Natural killer cell (primary cell): ENCODE measurements at regions not wholly inside any gene's neighbourhood (a gene's known extent, or its start where the extent isn't known, plus 50 kb on each side); places are given as distances from the start of the nearest gene placed in this dataset.

Experiments
- ATAC-seq, 3 donors: fragments of 150-1000 bp in 2 of 3; fragments of 200-7000 bp in 1 of 3; cut with Tn5 transposase; 1 replicate in 1 of 3; 2 replicates in 2 of 3; pipeline ENCODE4 v1.10.0; 2021; ENCODE audit warnings: mild to moderate bottlenecking in 2 of 3, moderate library complexity in 2 of 3
- DNase-seq, 2 donors: peaks; one replicate each; pipeline versions ENCODE4 v3.0.0 to v3.0.0-alpha.2; 2013 to 2021; ENCODE audit warnings: mixed read lengths in 1 of 2
- H3K27ac ChIP-seq: one replicate; pipeline ENCODE4 v1.5.1; 2013; ENCODE audit warnings: mild to moderate bottlenecking, low read length
- H3K27me3 ChIP-seq: one replicate; pipeline ENCODE4 v1.6.1; 2013; ENCODE audit warnings: low read length; ENCODE audit not compliant: control insufficient read depth, insufficient read depth
- H3K36me3 ChIP-seq: one replicate; pipeline ENCODE4 v1.6.1; 2013; ENCODE audit warnings: low read length; ENCODE audit not compliant: control insufficient read depth, insufficient read depth
- H3K4me1 ChIP-seq: one replicate; pipeline ENCODE4 v1.6.1; 2013; ENCODE audit warnings: low read length; ENCODE audit not compliant: control insufficient read depth, insufficient read depth
- H3K4me3 ChIP-seq: one replicate; pipeline ENCODE4 v1.5.1; 2013; ENCODE audit warnings: low read length
- H3K9me3 ChIP-seq: one replicate; pipeline ENCODE4 v1.6.1; 2013; ENCODE audit warnings: low read length; ENCODE audit not compliant: control insufficient read depth, insufficient read depth
- H3K27ac Mint-ChIP-seq, 2 donors: one replicate each; pipeline ENCODE4 v1.8.0; 2022; ENCODE audit warnings: mild to moderate bottlenecking in 2 of 2, mixed read lengths in 2 of 2, moderate library complexity in 1 of 2
- H3K27me3 Mint-ChIP-seq, 2 donors: one replicate each; pipeline ENCODE4 v1.8.0; 2022; ENCODE audit warnings: low read depth in 2 of 2, mixed read lengths in 2 of 2
- H3K36me3 Mint-ChIP-seq: one replicate; pipeline ENCODE4 v1.8.0; 2022; ENCODE audit warnings: mixed read lengths
- H3K4me1 Mint-ChIP-seq, 2 donors: one replicate each; pipeline ENCODE4 v1.8.0; 2022; ENCODE audit warnings: mixed read lengths in 2 of 2
- H3K4me3 Mint-ChIP-seq: one replicate; pipeline ENCODE4 v1.8.0; 2022; ENCODE audit warnings: mild to moderate bottlenecking, moderate library complexity, mixed read lengths
- H3K9me3 Mint-ChIP-seq, 2 donors: one replicate each; pipeline ENCODE4 v1.8.0; 2022; ENCODE audit warnings: mixed read lengths in 2 of 2
- CTCF ChIP-seq: fragments of 200-600 bp; IDR thresholded peaks from one replicate; pipeline ENCODE4 v1.8.0; 2022; ENCODE audit warnings: antibody characterized with exemption
- WGBS: methylation state at CpG from one replicate; pipeline ENCODE4 v1.1.7; 2013; ENCODE audit warnings: missing lambda C conversion rate; ENCODE audit not compliant: insufficient coverage; 5-methylcytosine and 5-hydroxymethylcytosine counted together
- intact Hi-C: fragments of 100-400 bp; cut with micrococcal nuclease; formaldehyde crosslinking; loops from one replicate; pipeline ENCODE4 v1.14.2; 2022

- ATAC-seq: no peak
- Mint-ChIP-seq H3K4me3 (no peak overlapping the region), H3K9me3 (no peaks in the 10 kb centered on the region), H3K27me3 (peaks cover 3 to 19% of the 10 kb centered on the region in 2 donors), H3K36me3 (no peaks in the 10 kb centered on the region), H3K4me1 (no peaks in the 10 kb centered on the region), H3K27ac (no peak overlapping the region)
- Histone ChIP-seq H3K4me3 (no peak overlapping the region), H3K27me3 (no peaks in the 10 kb centered on the region), H3K36me3 (no peaks in the 10 kb centered on the region), H3K9me3 (no peaks in the 10 kb centered on the region), H3K4me1 (peaks cover 4% of the 10 kb centered on the region), H3K27ac (no peak overlapping the region)
- 44% methylated on average over 1 of the region's 2 CpGs for WGBS
- no peak for TF ChIP-seq CTCF
- intact Hi-C loops: no loop called here
- no peak for DNase-seq
Measured at GRCh38 chr10:129105266-129105665, 361.8 kb upstream of the MGMT start.

DNA sequence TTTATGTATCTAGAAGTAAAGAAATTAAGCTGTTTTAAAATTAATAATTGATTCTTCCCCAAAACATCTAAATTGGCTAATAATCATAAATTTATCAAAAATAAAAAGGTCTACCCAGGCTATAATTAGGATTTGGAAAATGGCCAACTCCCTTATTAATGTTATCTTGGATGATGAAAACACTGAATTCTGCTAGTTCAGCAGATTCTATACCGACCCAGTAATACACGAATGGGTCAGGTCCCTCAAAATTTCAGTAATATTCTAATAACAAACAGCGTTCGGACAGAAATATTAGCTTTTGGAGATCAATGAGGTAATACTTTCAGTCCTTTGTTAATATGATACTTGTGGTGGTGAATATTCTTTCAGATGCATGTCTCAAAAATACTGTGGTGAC lies 360.7 kb upstream of the MGMT start:
- H3K27ac Mint-ChIP-seq: no peak overlapping the region
- no peak overlapping the region for H3K27ac ChIP-seq
- no peaks in the 10 kb centered on the region for H3K9me3 ChIP-seq
- H3K36me3 ChIP-seq: no peaks in the 10 kb centered on the region
- H3K4me3 ChIP-seq: no peak overlapping the region
- no peaks in the 10 kb centered on the region for H3K4me1 Mint-ChIP-seq
- intact Hi-C loops: no loop called here
- ATAC-seq: no peak
- no peaks in the 10 kb centered on the region for H3K36me3 Mint-ChIP-seq
- no peaks in the 10 kb centered on the region for H3K9me3 Mint-ChIP-seq
- H3K27me3 ChIP-seq: no peaks in the 10 kb centered on the region
- peaks cover 4% of the 10 kb centered on the region for H3K4me1 ChIP-seq
- TF ChIP-seq CTCF: no peak
- no peak for DNase-seq
- H3K27me3 Mint-ChIP-seq: peaks cover 3 to 19% of the 10 kb centered on the region in 2 donors
- WGBS: no CpG with 5 or more reads among the region's 4 CpGs
- H3K4me3 Mint-ChIP-seq: no peak overlapping the region

GRCh38 chr10:129107525-129107924 lies 359.5 kb upstream of the MGMT start:
- no peak for TF ChIP-seq CTCF

DNA sequence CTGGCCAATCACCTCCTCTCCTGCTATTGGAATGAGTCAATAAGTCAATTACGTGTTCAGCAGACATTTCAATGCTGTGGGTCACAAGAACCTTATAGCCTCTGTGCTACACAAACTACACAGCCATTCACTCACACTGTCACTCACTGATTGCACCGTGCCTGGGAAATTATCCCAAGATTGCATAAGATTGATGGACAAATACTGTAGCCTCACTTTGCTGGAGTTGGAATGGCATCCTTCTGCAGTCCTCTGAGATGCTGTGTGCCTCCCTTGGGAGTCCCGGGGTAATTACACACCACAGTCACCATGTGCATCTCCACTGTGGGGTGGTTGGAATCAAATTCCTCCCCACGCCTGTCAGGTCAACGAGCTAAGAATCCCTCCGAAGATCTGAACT lies 358.7 kb upstream of the MGMT start:
- no peak for ATAC-seq
- no peak overlapping the region for H3K4me3 ChIP-seq
- no peaks in the 10 kb centered on the region for H3K9me3 ChIP-seq
- no peaks in the 10 kb centered on the region for H3K4me1 ChIP-seq
- H3K36me3 ChIP-seq: no peaks in the 10 kb centered on the region
- WGBS: 89% methylated on average over 6 of the region's 6 CpGs
- Mint-ChIP-seq H3K9me3 (no peaks in the 10 kb centered on the region), H3K4me1 (no peaks in the 10 kb centered on the region), H3K27me3 (peaks cover 6 to 19% of the 10 kb centered on the region in 2 donors), H3K27ac (no peak overlapping the region), H3K4me3 (no peak overlapping the region), H3K36me3 (no peaks in the 10 kb centered on the region)
- intact Hi-C loops: no loop called here
- DNase-seq: no peak
- no peaks in the 10 kb centered on the region for H3K27me3 ChIP-seq
- TF ChIP-seq CTCF: no peak
- no peak overlapping the region for H3K27ac ChIP-seq

More at GRCh38 chr10:129107525-129107924, 359.5 kb upstream of the MGMT start:
- H3K27ac ChIP-seq: no peak overlapping the region
- no peaks in the 10 kb centered on the region for H3K36me3 ChIP-seq
- H3K4me1 Mint-ChIP-seq: no peaks in the 10 kb centered on the region
- H3K27ac Mint-ChIP-seq: no peak overlapping the region
- peaks cover 6 to 19% of the 10 kb centered on the region in 2 donors for H3K27me3 Mint-ChIP-seq
- no peak overlapping the region for H3K4me3 Mint-ChIP-seq
- no peaks in the 10 kb centered on the region for H3K36me3 Mint-ChIP-seq
- H3K27me3 ChIP-seq: no peaks in the 10 kb centered on the region
- H3K4me3 ChIP-seq: no peak overlapping the region
- intact Hi-C loops: no loop called here
- H3K9me3 Mint-ChIP-seq: no peaks in the 10 kb centered on the region
- 87% methylated on average over 3 of the region's 3 CpGs for WGBS
- no peaks in the 10 kb centered on the region for H3K9me3 ChIP-seq
- DNase-seq (no peak), ATAC-seq (no peak)
- H3K4me1 ChIP-seq: no peaks in the 10 kb centered on the region
